IMR-90 (cell line): ENCODE measurements at regions not wholly inside any gene's neighbourhood (a gene's known extent, or its start where the extent isn't known, plus 50 kb on each side); places are given as distances from the start of the nearest gene placed in this dataset.

ENCODE experiments used
- ATAC-seq: fragments of 200-7000 bp; cut with Tn5 transposase; 2 replicates; pipeline ENCODE4 v1.9.1; 2020; ENCODE audit warnings: low read depth, mild to moderate bottlenecking, moderate library complexity
- BruUV-seq: library from RNA; stranded (reverse); fragments of 400-500 nt; replicated peaks from 2 replicates; lab custom pipeline; 2021; lab: Mats Ljungman, UMichigan
- CTCF ChIA-PET: fragments of 300-600 bp; formaldehyde crosslinking; extraction: SDS; loops from one replicate; lab custom pipeline; 2021; ENCODE audit warnings: antibody characterized with exemption; lab: Yijun Ruan, JAX
- POLR2A ChIA-PET: fragments of 300-600 bp; sonication (Branson Sonifier 250); formaldehyde crosslinking; loops from one replicate; lab custom pipeline; 2022; ENCODE audit warnings: antibody characterized with exemption; ENCODE audit not compliant: unreplicated experiment; lab: Charles Lee
- DNase-seq: peaks from one replicate; pipeline ENCODE4 v3.0.0; 2013
- H2AFZ ChIP-seq: replicated peaks from 2 replicates; pipeline ENCODE3; 2013; ENCODE audit warnings: low read length, mild to moderate bottlenecking; ENCODE audit not compliant: poor library complexity
- H2AK5ac ChIP-seq: 2 replicates; pipeline ENCODE4 v1.6.1; 2013; ENCODE audit warnings: low read depth, low read length, inconsistent platforms
- H2AK9ac ChIP-seq: replicated peaks from 2 replicates; pipeline ENCODE3; 2013; ENCODE audit warnings: mild to moderate bottlenecking, low read depth, low read length, moderate library complexity; ENCODE audit not compliant: poor library complexity
- H2BK120ac ChIP-seq: 2 replicates; pipeline ENCODE4 v1.6.1; 2013; ENCODE audit warnings: low read depth, low read length, inconsistent platforms
- H2BK15ac ChIP-seq: 3 replicates; pipeline ENCODE4 v1.6.1; 2013; ENCODE audit warnings: low read depth, low read length, inconsistent platforms
- H2BK20ac ChIP-seq: 2 replicates; pipeline ENCODE4 v1.6.1; 2013; ENCODE audit warnings: low read depth, mild to moderate bottlenecking, inconsistent platforms, low read length, moderate library complexity
- H2BK5ac ChIP-seq: 2 replicates; pipeline ENCODE4 v1.6.1; 2013; ENCODE audit warnings: mild to moderate bottlenecking, low read depth, low read length, inconsistent platforms; ENCODE audit not compliant: poor library complexity, severe bottlenecking
- H3K14ac ChIP-seq: replicated peaks from 2 replicates; pipeline ENCODE4 v1.6.1; 2013; ENCODE audit warnings: low read depth, low read length, inconsistent platforms
- H3K18ac ChIP-seq: 2 replicates; pipeline ENCODE4 v1.6.1; 2013; ENCODE audit warnings: low read depth, low read length, control low read depth
- H3K23ac ChIP-seq: 2 replicates; pipeline ENCODE4 v1.6.1; 2013; ENCODE audit warnings: low read depth, low read length, inconsistent platforms
- H3K27ac ChIP-seq: 2 replicates; pipeline ENCODE4 v1.5.1; 2013; ENCODE audit warnings: mild to moderate bottlenecking, control low read depth, low read length; ENCODE audit not compliant: insufficient read depth
- H3K27me3 ChIP-seq: 2 replicates; pipeline ENCODE4 v1.6.1; 2013; ENCODE audit warnings: low read length; ENCODE audit not compliant: control insufficient read depth, insufficient read depth
- H3K36me3 ChIP-seq: 2 replicates; pipeline ENCODE4 v1.6.1; 2013; ENCODE audit warnings: low read length, mixed read lengths; ENCODE audit not compliant: control insufficient read depth, insufficient read depth
- H3K4ac ChIP-seq: 2 replicates; pipeline ENCODE4 v1.6.1; 2013; ENCODE audit warnings: low read depth, low read length, inconsistent platforms
- H3K4me1 ChIP-seq: 2 replicates; pipeline ENCODE4 v1.6.1; 2013; ENCODE audit warnings: low read length, mixed read lengths; ENCODE audit not compliant: control insufficient read depth, insufficient read depth
- H3K4me2 ChIP-seq: 2 replicates; pipeline ENCODE4 v1.6.1; 2013; ENCODE audit warnings: low read depth, mild to moderate bottlenecking, control low read depth, low read length, moderate library complexity
- H3K4me3 ChIP-seq: 2 replicates; pipeline ENCODE4 v1.5.1; 2013; ENCODE audit warnings: low read depth, mild to moderate bottlenecking, control low read depth, low read length, moderate library complexity; ENCODE audit not compliant: insufficient read depth
- H3K56ac ChIP-seq: 2 replicates; pipeline ENCODE4 v1.6.1; 2013; ENCODE audit warnings: low read length, inconsistent platforms; ENCODE audit not compliant: insufficient read depth; ENCODE audit errors: extremely low read depth
- H3K79me1 ChIP-seq, 2 experiments: 2 replicates each; pipeline ENCODE4 v1.6.1; 2013; ENCODE audit warnings: low read length in 2 of 2, inconsistent platforms in 1 of 2, low read depth in 1 of 2
- H3K9ac ChIP-seq: 2 replicates; pipeline ENCODE4 v1.6.1; 2013; ENCODE audit warnings: low read depth, low read length, control low read depth
- H3K9me1 ChIP-seq: 2 replicates; pipeline ENCODE4 v1.6.1; 2013; ENCODE audit warnings: low read length, inconsistent platforms; ENCODE audit not compliant: insufficient read depth
- H3K9me3 ChIP-seq: 2 replicates; pipeline ENCODE4 v1.6.1; 2013; ENCODE audit warnings: low read length; ENCODE audit not compliant: control insufficient read depth, insufficient read depth
- H4K20me1 ChIP-seq: 2 replicates; pipeline ENCODE4 v1.6.1; 2013; ENCODE audit warnings: low read length, inconsistent platforms; ENCODE audit not compliant: insufficient read depth
- H4K5ac ChIP-seq: 2 replicates; pipeline ENCODE4 v1.6.1; 2013; ENCODE audit warnings: mild to moderate bottlenecking, low read depth, low read length, control low read depth
- H4K8ac ChIP-seq, 2 experiments: 2 replicates each; pipeline ENCODE4 v1.6.1; 2013; ENCODE audit warnings: low read depth in 2 of 2, low read length in 2 of 2, control low read depth in 1 of 2, inconsistent platforms in 1 of 2
- H4K91ac ChIP-seq: 2 replicates; pipeline ENCODE4 v1.6.1; 2013; ENCODE audit warnings: low read depth, low read length, inconsistent platforms; ENCODE audit not compliant: insufficient read depth
- BHLHE40 ChIP-seq: fragments of 150-350 bp; IDR thresholded peaks from 2 replicates; pipeline ENCODE4 v1.6.1; 2016; ENCODE audit warnings: mild to moderate bottlenecking, low read depth, low read length
- CEBPB ChIP-seq: IDR thresholded peaks from 2 replicates; pipeline ENCODE4 v1.6.1; 2012; ENCODE audit warnings: low read depth, low read length, improper control_type of control experiment
- CHD1 ChIP-seq: IDR thresholded peaks from 2 replicates; pipeline ENCODE4 v1.6.1; 2012; ENCODE audit warnings: low read depth, low read length, improper control_type of control experiment
- CTCF ChIP-seq: conservative IDR thresholded peaks from 2 replicates; pipeline ENCODE4 v1.5.1; 2012; ENCODE audit warnings: mild to moderate bottlenecking, low read depth, low read length, improper control_type of control experiment
- FOS ChIP-seq: fragments of 150-350 bp; IDR thresholded peaks from 2 replicates; pipeline ENCODE4 v1.6.1; 2016; ENCODE audit warnings: low read depth, low read length
- MAFK ChIP-seq: IDR thresholded peaks from 2 replicates; pipeline ENCODE4 v1.6.1; 2012; ENCODE audit warnings: low read depth, low read length, improper control_type of control experiment
- MAZ ChIP-seq: IDR thresholded peaks from 2 replicates; pipeline ENCODE4 v1.6.1; 2012; ENCODE audit warnings: low read depth, mild to moderate bottlenecking, low read length, improper control_type of control experiment, moderate library complexity, borderline replicate concordance
- MXI1 ChIP-seq: IDR thresholded peaks from 2 replicates; pipeline ENCODE4 v1.6.1; 2012; ENCODE audit warnings: low read depth, mild to moderate bottlenecking, low read length, moderate library complexity, borderline replicate concordance
- NFE2L2 ChIP-seq: fragments of 150-350 bp; IDR thresholded peaks from 2 replicates; pipeline ENCODE4 v1.6.1; 2016; ENCODE audit warnings: low read depth, mild to moderate bottlenecking, low read length
- POLR2A ChIP-seq: IDR thresholded peaks from 2 replicates; pipeline ENCODE4 v1.6.1; 2012; ENCODE audit warnings: mild to moderate bottlenecking, low read depth, low read length
- RAD21 ChIP-seq: IDR thresholded peaks from 2 replicates; pipeline ENCODE4 v1.6.1; 2012; ENCODE audit warnings: low read length, improper control_type of control experiment
- RCOR1 ChIP-seq: IDR thresholded peaks from 2 replicates; pipeline ENCODE4 v1.6.1; 2012; ENCODE audit warnings: mild to moderate bottlenecking, low read length, improper control_type of control experiment; ENCODE audit not compliant: insufficient replicate concordance
- RFX5 ChIP-seq: IDR thresholded peaks from 2 replicates; pipeline ENCODE4 v1.8.0; 2012; ENCODE audit warnings: low read depth, mild to moderate bottlenecking, low read length, moderate library complexity
- SMC3 ChIP-seq: fragments of 150-350 bp; IDR thresholded peaks from 2 replicates; pipeline ENCODE4 v1.6.1; 2016; ENCODE audit warnings: low read depth, mild to moderate bottlenecking, antibody characterized with exemption, low read length, moderate library complexity
- dilution Hi-C: fragments of 300-500 bp; cut with HindIII; formaldehyde crosslinking; loops from one replicate; pipeline ENCODE4 v1.14.3; 2018; ENCODE audit warnings: low sequenced_read_pairs; ENCODE audit not compliant: unreplicated experiment
- in situ Hi-C: fragments of 300-500 bp; cut with MboI; formaldehyde crosslinking; loops from 3 replicates; pipeline ENCODE4 v1.14.3; 2019; ENCODE audit warnings: low sequenced_read_pairs, inconsistent platforms, mixed read lengths
- intact Hi-C: fragments of 100-400 bp; cut with micrococcal nuclease; formaldehyde crosslinking; loops from 2 replicates; pipeline ENCODE4 v1.10.0; 2022
- TF ChIP-seq, protein P1 (sequence below): fragments of 150-350 bp; IDR thresholded peaks from 2 replicates; pipeline ENCODE4 v1.6.1; 2016; ENCODE audit warnings: low read depth, mild to moderate bottlenecking, low read length, moderate library complexity, borderline replicate concordance
- TF ChIP-seq, protein P2 (sequence below): fragments of 150-350 bp; IDR thresholded peaks from 2 replicates; pipeline ENCODE4 v1.6.1; 2017; ENCODE audit warnings: mild to moderate bottlenecking, antibody characterized with exemption, low read length, low read depth

GRCh38 chr4:127383666-127384065 lies 249.1 kb upstream of the INTU start:
- H3K9me1 ChIP-seq: no peaks in the 10 kb centered on the region
- no peak overlapping the region for H3K9ac ChIP-seq
- no peak overlapping the region for H3K4me2 ChIP-seq
- no peak overlapping the region for H4K91ac ChIP-seq
- dilution Hi-C loops: no loop called here
- intact Hi-C loops: no loop called here
- no peak overlapping the region for H4K8ac ChIP-seq
- H3K23ac ChIP-seq: no peak overlapping the region
- no peaks in the 10 kb centered on the region for H3K79me1 ChIP-seq
- H4K5ac ChIP-seq: no peak overlapping the region
- H3K4me3 ChIP-seq: no peak overlapping the region
- ATAC-seq (no peak), DNase-seq (no peak)
- H3K14ac ChIP-seq: no peak overlapping the region
- no peaks in the 10 kb centered on the region for H3K4me1 ChIP-seq
- ChIA-PET CTCF (no interaction called here), POLR2A (no interaction called here)
- no TSS peak for BruUV-seq
- no peak overlapping the region for H2BK15ac ChIP-seq
- no peak overlapping the region for H3K56ac ChIP-seq
- no peak overlapping the region for H2BK20ac ChIP-seq
- H3K4ac ChIP-seq: no peak overlapping the region
- H2AK5ac ChIP-seq: no peak overlapping the region
- H2AK9ac ChIP-seq: no peak overlapping the region
- in situ Hi-C loops: loop anchor here (25.0 kb wide), 1 partner anchor 1621 kb away; no protein-coding TSS in a partner anchor
- H3K18ac ChIP-seq: no peak overlapping the region
- no peak overlapping the region for H2AFZ ChIP-seq
- no peaks in the 10 kb centered on the region for H3K36me3 ChIP-seq
- H2BK120ac ChIP-seq: no peak overlapping the region
- TF ChIP-seq CHD1: no peak
- no peak for TF ChIP-seq RFX5
- no peak for TF ChIP-seq NFE2L2
- TF ChIP-seq SMC3: no peak
- no peak for TF ChIP-seq MAZ
- no peak for TF ChIP-seq RAD21
- TF ChIP-seq CEBPB: no peak
- TF ChIP-seq MXI1: no peak
- no peak for TF ChIP-seq BHLHE40
- TF ChIP-seq RCOR1: no peak
- TF ChIP-seq MAFK: no peak
- TF ChIP-seq, protein P1, sequence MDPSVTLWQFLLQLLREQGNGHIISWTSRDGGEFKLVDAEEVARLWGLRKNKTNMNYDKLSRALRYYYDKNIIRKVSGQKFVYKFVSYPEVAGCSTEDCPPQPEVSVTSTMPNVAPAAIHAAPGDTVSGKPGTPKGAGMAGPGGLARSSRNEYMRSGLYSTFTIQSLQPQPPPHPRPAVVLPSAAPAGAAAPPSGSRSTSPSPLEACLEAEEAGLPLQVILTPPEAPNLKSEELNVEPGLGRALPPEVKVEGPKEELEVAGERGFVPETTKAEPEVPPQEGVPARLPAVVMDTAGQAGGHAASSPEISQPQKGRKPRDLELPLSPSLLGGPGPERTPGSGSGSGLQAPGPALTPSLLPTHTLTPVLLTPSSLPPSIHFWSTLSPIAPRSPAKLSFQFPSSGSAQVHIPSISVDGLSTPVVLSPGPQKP: no peak
- TF ChIP-seq, protein P2, sequence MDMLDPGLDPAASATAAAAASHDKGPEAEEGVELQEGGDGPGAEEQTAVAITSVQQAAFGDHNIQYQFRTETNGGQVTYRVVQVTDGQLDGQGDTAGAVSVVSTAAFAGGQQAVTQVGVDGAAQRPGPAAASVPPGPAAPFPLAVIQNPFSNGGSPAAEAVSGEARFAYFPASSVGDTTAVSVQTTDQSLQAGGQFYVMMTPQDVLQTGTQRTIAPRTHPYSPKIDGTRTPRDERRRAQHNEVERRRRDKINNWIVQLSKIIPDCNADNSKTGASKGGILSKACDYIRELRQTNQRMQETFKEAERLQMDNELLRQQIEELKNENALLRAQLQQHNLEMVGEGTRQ: no peak
- TF ChIP-seq CTCF: no peak
- no peak for TF ChIP-seq POLR2A
- no peak for TF ChIP-seq FOS
- no peaks in the 10 kb centered on the region for H4K20me1 ChIP-seq
- H3K9me3 ChIP-seq: no peaks in the 10 kb centered on the region
- no peaks in the 10 kb centered on the region for H3K27me3 ChIP-seq
- H3K27ac ChIP-seq: no peak overlapping the region
- H2BK5ac ChIP-seq: no peak overlapping the region
